ENCODE measurements at regions not wholly inside any gene's neighbourhood (a gene's known extent, or its start where the extent isn't known, plus 50 kb on each side); places are given as distances from the start of the nearest gene placed in this dataset.

DNA sequence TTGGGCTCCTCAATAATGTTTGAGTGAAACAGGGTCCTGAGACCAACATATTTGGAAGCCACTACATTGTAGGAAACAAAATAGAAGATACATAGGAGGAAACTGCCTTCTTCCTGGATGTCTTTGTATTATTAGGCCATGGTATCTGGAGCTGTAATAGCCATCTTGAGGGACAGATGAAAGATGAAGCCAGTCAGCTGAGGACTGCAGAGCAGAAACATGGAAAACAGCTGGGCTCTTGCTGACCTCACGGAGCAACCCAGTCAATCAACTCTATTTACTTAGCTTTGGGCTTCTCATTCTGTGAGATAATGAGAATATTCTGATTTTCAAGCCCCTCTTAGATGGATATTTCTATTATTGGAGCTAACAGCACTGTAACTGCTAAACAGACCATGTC, 962.4 kb downstream of the BCL11B start:
- no peak for TF ChIP-seq ZNF660 (tag by site-specific recombination; IDR thresholded peaks at IDR 0.05)
- TF ChIP-seq, protein P1, sequence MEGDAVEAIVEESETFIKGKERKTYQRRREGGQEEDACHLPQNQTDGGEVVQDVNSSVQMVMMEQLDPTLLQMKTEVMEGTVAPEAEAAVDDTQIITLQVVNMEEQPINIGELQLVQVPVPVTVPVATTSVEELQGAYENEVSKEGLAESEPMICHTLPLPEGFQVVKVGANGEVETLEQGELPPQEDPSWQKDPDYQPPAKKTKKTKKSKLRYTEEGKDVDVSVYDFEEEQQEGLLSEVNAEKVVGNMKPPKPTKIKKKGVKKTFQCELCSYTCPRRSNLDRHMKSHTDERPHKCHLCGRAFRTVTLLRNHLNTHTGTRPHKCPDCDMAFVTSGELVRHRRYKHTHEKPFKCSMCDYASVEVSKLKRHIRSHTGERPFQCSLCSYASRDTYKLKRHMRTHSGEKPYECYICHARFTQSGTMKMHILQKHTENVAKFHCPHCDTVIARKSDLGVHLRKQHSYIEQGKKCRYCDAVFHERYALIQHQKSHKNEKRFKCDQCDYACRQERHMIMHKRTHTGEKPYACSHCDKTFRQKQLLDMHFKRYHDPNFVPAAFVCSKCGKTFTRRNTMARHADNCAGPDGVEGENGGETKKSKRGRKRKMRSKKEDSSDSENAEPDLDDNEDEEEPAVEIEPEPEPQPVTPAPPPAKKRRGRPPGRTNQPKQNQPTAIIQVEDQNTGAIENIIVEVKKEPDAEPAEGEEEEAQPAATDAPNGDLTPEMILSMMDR (tag by site-specific recombination; IDR thresholded peaks at IDR 0.05): no peak
- TF ChIP-seq ZNF558 (tag by site-specific recombination; IDR thresholded peaks at IDR 0.05): no peak
- no peak for TF ChIP-seq ZNF621 (tag by site-specific recombination; IDR thresholded peaks at IDR 0.05)
- no peak for TF ChIP-seq YY1 (tag by site-specific recombination; IDR thresholded peaks at IDR 0.05)
- TF ChIP-seq, protein P2, sequence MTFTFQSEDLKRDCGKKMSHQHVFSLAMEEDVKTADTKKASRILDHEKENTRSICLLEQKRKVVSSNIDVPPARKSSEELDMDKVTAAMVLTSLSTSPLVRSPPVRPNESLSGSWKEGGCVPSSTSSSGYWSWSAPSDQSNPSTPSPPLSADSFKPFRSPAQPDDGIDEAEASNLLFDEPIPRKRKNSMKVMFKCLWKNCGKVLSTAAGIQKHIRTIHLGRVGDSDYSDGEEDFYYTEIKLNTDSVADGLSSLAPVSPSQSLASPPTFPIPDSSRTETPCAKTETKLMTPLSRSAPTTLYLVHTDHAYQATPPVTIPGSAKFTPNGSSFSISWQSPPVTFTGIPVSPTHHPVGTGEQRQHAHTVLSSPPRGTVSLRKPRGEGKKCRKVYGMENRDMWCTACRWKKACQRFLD (tag by site-specific recombination; IDR thresholded peaks at IDR 0.05): no peak
- TF ChIP-seq, protein P3, sequence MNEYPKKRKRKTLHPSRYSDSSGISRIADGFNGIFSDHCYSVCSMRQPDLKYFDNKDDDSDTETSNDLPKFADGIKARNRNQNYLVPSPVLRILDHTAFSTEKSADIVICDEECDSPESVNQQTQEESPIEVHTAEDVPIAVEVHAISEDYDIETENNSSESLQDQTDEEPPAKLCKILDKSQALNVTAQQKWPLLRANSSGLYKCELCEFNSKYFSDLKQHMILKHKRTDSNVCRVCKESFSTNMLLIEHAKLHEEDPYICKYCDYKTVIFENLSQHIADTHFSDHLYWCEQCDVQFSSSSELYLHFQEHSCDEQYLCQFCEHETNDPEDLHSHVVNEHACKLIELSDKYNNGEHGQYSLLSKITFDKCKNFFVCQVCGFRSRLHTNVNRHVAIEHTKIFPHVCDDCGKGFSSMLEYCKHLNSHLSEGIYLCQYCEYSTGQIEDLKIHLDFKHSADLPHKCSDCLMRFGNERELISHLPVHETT (tag by site-specific recombination; IDR thresholded peaks at IDR 0.05): no peak
- no peak for TF ChIP-seq ZEB2 (tag by site-specific recombination; IDR thresholded peaks at IDR 0.05)
- no peak for TF ChIP-seq ZNF747 (tag by site-specific recombination; IDR thresholded peaks at IDR 0.05)
- TF ChIP-seq TCF7L2 (IDR thresholded peaks at IDR 0.05; ENCODE audit: borderline replicate concordance, low read depth, low read length): no peak
- no peak for TF ChIP-seq KLF7 (tag by site-specific recombination; IDR thresholded peaks at IDR 0.05; ENCODE audit: borderline replicate concordance)
- no peak for TF ChIP-seq ZBTB21 (tag by site-specific recombination; IDR thresholded peaks at IDR 0.05)
- no peak for TF ChIP-seq HOXA7 (CRISPR knock-in tag; IDR thresholded peaks at IDR 0.05; ENCODE audit: borderline replicate concordance)
- TF ChIP-seq, protein P4, sequence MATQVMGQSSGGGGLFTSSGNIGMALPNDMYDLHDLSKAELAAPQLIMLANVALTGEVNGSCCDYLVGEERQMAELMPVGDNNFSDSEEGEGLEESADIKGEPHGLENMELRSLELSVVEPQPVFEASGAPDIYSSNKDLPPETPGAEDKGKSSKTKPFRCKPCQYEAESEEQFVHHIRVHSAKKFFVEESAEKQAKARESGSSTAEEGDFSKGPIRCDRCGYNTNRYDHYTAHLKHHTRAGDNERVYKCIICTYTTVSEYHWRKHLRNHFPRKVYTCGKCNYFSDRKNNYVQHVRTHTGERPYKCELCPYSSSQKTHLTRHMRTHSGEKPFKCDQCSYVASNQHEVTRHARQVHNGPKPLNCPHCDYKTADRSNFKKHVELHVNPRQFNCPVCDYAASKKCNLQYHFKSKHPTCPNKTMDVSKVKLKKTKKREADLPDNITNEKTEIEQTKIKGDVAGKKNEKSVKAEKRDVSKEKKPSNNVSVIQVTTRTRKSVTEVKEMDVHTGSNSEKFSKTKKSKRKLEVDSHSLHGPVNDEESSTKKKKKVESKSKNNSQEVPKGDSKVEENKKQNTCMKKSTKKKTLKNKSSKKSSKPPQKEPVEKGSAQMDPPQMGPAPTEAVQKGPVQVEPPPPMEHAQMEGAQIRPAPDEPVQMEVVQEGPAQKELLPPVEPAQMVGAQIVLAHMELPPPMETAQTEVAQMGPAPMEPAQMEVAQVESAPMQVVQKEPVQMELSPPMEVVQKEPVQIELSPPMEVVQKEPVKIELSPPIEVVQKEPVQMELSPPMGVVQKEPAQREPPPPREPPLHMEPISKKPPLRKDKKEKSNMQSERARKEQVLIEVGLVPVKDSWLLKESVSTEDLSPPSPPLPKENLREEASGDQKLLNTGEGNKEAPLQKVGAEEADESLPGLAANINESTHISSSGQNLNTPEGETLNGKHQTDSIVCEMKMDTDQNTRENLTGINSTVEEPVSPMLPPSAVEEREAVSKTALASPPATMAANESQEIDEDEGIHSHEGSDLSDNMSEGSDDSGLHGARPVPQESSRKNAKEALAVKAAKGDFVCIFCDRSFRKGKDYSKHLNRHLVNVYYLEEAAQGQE (tag by site-specific recombination; IDR thresholded peaks at IDR 0.05): no peak
